Testis (tissue), 2 donors: ENCODE measurements at regions not wholly inside any gene's neighbourhood (a gene's known extent, or its start where the extent isn't known, plus 50 kb on each side); places are given as distances from the start of the nearest gene placed in this dataset.

Experiments
- POLR2A ChIP-seq: fragments of 450-650 bp; IDR thresholded peaks from one replicate; pipeline ENCODE4 v1.6.1; 2017; ENCODE audit warnings: antibody characterized with exemption, mild to moderate bottlenecking, moderate library complexity
- TF ChIP-seq, protein P1 (sequence below), 3 experiments: fragments of 450-650 bp in 2 of 3; fragments of 200-600 bp in 1 of 3; sonication (generic) in 1 of 3; IDR thresholded peaks; one replicate each; pipeline ENCODE4 v1.5.1; 2016 to 2019; ENCODE audit warnings: antibody characterized with exemption in 3 of 3, mild to moderate bottlenecking in 2 of 3, moderate library complexity in 1 of 3

DNA sequence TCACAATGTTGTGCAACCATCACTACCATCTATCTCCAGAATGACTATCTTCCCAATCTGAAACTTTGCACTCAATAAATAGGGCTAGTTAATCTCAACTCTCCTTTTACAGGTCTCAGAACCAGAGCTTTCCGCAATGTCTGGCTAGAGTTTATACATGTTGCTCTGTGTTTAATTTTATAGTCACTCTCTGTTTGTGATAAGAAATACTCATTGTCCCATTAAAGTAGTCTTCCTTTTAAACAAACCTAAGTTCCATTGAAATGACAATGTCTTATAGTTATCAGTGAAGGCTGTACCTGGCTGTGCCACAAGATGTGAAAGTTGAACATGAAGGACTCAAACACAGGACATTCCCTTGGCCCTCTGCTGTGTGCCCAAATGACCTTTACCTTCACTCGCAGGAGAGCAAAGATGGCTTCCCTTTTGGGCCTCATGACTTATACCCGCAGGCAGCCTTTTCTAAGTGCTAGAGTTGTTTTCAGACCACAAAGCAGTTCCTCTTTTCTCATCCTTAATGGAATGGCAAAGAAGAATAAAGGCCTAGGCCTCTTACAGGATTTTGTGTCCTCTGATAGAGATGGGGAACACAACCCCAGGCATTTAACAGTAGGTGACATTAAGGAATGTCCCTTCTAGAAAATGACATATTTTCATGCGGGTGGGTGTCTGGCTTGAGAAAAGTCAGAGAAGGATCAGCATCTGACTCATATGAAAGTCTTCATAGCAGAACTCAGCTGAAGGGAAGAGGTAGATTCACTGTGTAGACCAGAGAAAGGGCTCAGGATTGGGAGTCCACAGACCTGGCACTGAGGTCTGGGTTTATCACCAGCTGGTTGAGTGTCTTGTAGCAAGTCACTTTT lies 69.6 kb upstream of the ATP10B start:
- TF ChIP-seq POLR2A, result no peak
- TF ChIP-seq, protein P1, sequence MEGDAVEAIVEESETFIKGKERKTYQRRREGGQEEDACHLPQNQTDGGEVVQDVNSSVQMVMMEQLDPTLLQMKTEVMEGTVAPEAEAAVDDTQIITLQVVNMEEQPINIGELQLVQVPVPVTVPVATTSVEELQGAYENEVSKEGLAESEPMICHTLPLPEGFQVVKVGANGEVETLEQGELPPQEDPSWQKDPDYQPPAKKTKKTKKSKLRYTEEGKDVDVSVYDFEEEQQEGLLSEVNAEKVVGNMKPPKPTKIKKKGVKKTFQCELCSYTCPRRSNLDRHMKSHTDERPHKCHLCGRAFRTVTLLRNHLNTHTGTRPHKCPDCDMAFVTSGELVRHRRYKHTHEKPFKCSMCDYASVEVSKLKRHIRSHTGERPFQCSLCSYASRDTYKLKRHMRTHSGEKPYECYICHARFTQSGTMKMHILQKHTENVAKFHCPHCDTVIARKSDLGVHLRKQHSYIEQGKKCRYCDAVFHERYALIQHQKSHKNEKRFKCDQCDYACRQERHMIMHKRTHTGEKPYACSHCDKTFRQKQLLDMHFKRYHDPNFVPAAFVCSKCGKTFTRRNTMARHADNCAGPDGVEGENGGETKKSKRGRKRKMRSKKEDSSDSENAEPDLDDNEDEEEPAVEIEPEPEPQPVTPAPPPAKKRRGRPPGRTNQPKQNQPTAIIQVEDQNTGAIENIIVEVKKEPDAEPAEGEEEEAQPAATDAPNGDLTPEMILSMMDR (IDR thresholded peaks at IDR 0.05), result no peak
